ENCODE measurements at regions not wholly inside any gene's neighbourhood (a gene's known extent, or its start where the extent isn't known, plus 50 kb on each side); places are given as distances from the start of the nearest gene placed in this dataset.

DNA sequence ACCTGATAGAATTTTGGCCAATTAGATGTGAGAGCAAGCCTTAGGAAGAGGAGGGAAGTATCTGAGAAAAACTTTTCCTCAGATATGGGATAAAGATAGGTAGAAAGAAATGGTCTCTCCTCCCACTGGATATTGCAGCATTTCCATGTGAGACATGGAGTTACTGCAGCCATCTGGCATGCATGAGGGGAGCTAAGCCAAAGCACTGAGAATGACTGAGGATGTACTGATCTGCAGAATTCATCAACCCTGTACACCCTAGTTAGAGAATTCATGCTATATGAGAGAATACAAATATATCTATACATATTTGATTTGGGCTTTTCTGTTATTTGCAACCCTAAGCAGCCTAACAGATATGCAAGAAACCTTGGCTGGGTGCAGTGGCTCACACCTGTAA, 52.5 kb upstream of the RPL34 start:
- DNase-seq (ENCODE audit: low read depth in 2 of 2): no peak

GRCh38 chr4:108561116-108561515, 59.3 kb upstream of the RPL34 start:
- no peak for DNase-seq (ENCODE audit: low read depth in 2 of 2)

- no peak for DNase-seq (ENCODE audit: low read depth in 2 of 2)
Measured at GRCh38 chr4:108560616-108561015, 59.8 kb upstream of the RPL34 start.

- DNase-seq (ENCODE audit: low read depth in 2 of 2): no peak
Measured at GRCh38 chr4:108559911-108560310, 60.5 kb upstream of the RPL34 start.

- DNase-seq (ENCODE audit: low read depth in 2 of 2): no peak
Measured at GRCh38 chr4:108559068-108559793, 61.1 kb upstream of the RPL34 start.

DNA sequence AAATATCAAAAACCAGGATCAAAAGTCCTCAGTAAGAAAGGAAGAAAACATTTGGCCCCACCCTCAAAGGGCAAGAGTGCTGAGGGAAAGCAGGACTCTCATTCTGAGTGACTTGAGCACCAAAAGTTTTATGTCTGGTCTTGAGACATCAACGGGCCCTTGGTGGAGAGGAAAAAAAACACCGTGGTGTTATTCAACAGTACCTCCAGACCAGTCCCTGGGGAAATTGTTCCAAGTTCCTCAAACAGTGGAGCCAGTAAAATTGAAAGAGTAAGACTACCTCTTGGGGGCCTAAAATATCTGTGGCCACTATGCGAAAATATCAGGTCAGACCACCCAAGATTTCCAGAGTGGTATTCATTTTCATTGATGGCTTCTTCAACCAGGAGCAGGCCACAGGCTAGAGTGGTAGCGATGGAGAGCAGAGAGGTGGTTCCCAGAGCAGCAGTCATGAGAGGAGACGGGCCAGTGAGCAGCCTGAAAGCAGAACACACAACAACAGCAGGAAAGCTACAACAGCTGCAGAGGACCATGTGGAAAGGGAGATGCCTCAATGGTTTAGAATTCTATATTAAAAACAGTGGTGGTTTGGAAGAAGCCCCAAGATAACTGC, 63.7 kb upstream of the RPL34 start:
- DNase-seq (ENCODE audit: low read depth in 2 of 2): no peak

- DNase-seq (ENCODE audit: low read depth in 2 of 2): no peak
Measured at GRCh38 chr4:108556166-108556565, 64.2 kb upstream of the RPL34 start.

DNA sequence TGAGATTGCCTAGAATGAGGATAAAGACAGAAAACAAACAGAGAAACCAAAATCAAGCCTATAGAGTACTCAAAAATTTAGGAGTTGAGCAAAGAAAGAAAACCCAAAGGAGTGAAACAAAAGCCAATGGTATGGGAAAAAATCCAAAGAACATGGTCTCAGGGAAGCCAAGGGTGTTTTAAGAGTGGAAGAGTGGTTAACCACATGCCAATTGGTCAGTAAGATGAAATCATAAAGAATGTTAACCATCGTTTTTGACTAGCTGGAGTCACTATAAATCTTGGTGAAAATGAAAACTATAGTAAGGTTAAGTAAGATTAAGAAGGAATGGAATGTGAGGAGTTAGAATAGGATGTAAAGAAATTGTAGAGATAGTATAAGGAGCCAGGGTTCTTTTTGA, 64.7 kb upstream of the RPL34 start:
- DNase-seq (ENCODE audit: low read depth in 2 of 2): no peak

- DNase-seq (ENCODE audit: low read depth in 2 of 2): no peak
Measured at GRCh38 chr4:108547682-108548081, 72.7 kb upstream of the RPL34 start.

DNA sequence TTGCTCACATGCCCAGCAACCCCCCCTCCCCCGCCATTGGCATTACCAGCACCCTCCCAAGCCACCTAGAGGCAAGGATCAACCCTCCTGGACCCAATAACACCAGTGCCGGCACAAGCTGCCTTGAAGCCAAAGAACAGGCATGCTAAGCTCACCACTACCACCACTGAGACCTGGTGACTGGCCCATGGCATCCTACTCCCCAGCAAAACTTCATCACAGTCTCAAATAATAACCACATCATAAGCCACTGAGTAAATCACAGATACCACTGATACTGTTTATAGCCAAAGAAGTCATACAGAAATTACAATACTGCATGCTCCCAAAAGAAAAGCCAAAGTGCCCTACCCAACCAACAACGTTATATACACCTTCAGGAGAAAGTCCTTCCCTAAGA, 73.6 kb upstream of the RPL34 start:
- DNase-seq (ENCODE audit: low read depth in 2 of 2): no peak

GRCh38 chr4:108544481-108544880, 75.9 kb upstream of the RPL34 start:
- no peak for DNase-seq (ENCODE audit: low read depth in 2 of 2)

GRCh38 chr4:108543359-108543968, 76.9 kb upstream of the RPL34 start:
- DNase-seq (ENCODE audit: low read depth in 2 of 2): no peak

- DNase-seq (ENCODE audit: low read depth in 2 of 2): no peak
Measured at GRCh38 chr4:108540536-108540935, 79.8 kb upstream of the RPL34 start.

GRCh38 chr4:108536577-108536976, 83.8 kb upstream of the RPL34 start:
- no peak for DNase-seq (ENCODE audit: low read depth in 2 of 2)

- no peak for DNase-seq (ENCODE audit: low read depth in 2 of 2)
Measured at GRCh38 chr4:108535757-108536156, 84.6 kb upstream of the RPL34 start.

GRCh38 chr4:108533876-108534275, 86.5 kb upstream of the RPL34 start:
- no peak for DNase-seq (ENCODE audit: low read depth in 2 of 2)

DNA sequence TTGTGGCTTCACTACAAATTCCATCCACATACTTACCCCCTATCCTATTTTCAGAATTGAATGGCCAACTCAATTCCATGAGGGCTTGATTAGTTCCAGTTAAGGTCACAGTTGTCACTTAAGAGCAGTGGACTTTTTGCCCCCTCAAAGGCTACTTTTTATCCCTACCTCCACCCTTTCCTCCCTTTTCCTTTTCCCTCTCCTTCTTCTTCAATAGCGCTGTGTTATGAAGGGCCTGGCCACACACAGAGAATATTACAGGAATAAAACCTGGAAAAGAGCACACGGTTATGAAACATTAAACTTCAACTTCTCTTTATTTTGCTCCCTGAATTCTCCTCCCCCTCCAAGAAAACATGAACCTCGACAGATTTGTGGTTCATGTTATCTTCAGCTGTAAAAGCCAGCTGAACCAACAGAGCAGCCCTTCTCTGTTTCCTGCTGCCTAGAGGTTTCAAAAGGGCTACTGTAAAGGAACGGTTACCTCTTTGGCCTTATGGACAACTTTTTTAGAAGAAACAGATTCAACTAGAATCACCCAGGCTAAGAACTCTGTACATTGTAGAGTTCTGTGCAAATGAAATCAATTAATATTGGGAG, 87.0 kb upstream of the RPL34 start:
- DNase-seq (ENCODE audit: low read depth in 2 of 2): no peak

- DNase-seq (ENCODE audit: low read depth in 2 of 2): no peak
Measured at GRCh38 chr4:108532738-108533137, 87.6 kb upstream of the RPL34 start.

- DNase-seq (ENCODE audit: low read depth in 2 of 2): no peak
Measured at GRCh38 chr4:108532187-108532586, 88.2 kb upstream of the RPL34 start.

- DNase-seq (ENCODE audit: low read depth in 2 of 2): no peak
Measured at GRCh38 chr4:108531461-108531860, 88.9 kb upstream of the RPL34 start.

- no peak for DNase-seq (ENCODE audit: low read depth in 2 of 2)
Measured at GRCh38 chr4:108529984-108530905, 90.1 kb upstream of the RPL34 start.

DNA sequence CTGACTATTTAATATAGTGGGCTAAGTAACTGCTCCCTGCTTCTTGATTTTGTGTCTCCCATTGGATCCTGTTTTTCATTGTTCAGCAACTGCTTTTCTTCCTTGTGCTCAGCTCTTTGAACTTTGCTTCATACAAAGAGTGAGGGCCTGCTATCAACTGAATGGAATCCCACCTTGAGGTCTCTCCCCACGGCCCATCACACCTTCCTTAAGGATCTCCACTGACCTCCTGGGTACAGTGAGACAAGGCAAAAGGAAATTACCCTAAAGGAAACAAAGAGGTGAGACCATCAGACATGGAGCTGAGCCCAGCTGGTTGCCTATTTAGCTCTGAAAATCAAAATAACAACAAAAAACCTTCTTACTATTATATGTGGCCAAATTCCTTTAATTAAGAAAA, 91.3 kb upstream of the RPL34 start:
- no peak for DNase-seq (ENCODE audit: low read depth in 2 of 2)

Measured in stimulated activated CD4-positive, alpha-beta T cell treated with anti-CD3 and anti-CD28 coated beads, Interleukin-12 subunit alpha, Interleukin-12 subunit beta, amount 100 ng/mL, for 24 hours (primary cell).